Transverse colon (tissue), 4 donors: ENCODE measurements at regions not wholly inside any gene's neighbourhood (a gene's known extent, or its start where the extent isn't known, plus 50 kb on each side); places are given as distances from the start of the nearest gene placed in this dataset.
A peak's percentile ranks its signal among the peaks of the same experiment; 100 is the strongest.

ENCODE experiments used
- DNase-seq: peaks from one replicate; pipeline ENCODE4 v3.0.0-alpha.2; 2019
- H3K27ac ChIP-seq, 4 donors: fragments of 200-600 bp; sonication (generic); 2 replicates each; pipeline ENCODE4 v1.5.1; 2016 to 2018; ENCODE audit warnings: inconsistent platforms in 4 of 4
- H3K27me3 ChIP-seq: fragments of 200-600 bp; sonication (generic); 2 replicates; pipeline ENCODE4 v1.5.1; 2017; ENCODE audit warnings: inconsistent platforms
- H3K36me3 ChIP-seq, 4 donors: fragments of 200-600 bp; sonication (generic); 2 replicates each; pipeline ENCODE4 v1.5.1; 2017 to 2019; ENCODE audit warnings: inconsistent platforms in 4 of 4
- H3K4me1 ChIP-seq, 4 donors: fragments of 200-600 bp; sonication (generic); 2 replicates each; pipeline ENCODE4 v1.5.1; 2017 to 2020; ENCODE audit warnings: inconsistent platforms in 4 of 4
- H3K4me3 ChIP-seq, 4 donors: fragments of 200-600 bp; sonication (generic); 1 replicate in 1 of 4; 2 replicates in 3 of 4; pipeline versions ENCODE4 v1.5.1 to v1.6.1; 2017 to 2019; ENCODE audit warnings: inconsistent platforms in 4 of 4
- H3K9me3 ChIP-seq, 2 donors: fragments of 200-600 bp; sonication (generic); 2 replicates each; pipeline ENCODE4 v1.5.1; 2017 to 2019; ENCODE audit warnings: inconsistent platforms in 2 of 2
- CTCF ChIP-seq, 5 experiments: fragments of 200-600 bp in 3 of 5; fragments of 450-650 bp in 2 of 5; sonication (generic) in 3 of 5; IDR thresholded peaks; 1 replicate in 2 of 5; 2 replicates in 3 of 5; pipeline ENCODE4 v1.5.1; 2016 to 2017; ENCODE audit warnings: antibody characterized with exemption in 5 of 5, inconsistent platforms in 3 of 5, mild to moderate bottlenecking in 2 of 5, moderate library complexity in 1 of 5
- EP300 ChIP-seq: sonication (generic); formaldehyde crosslinking; IDR thresholded peaks from one replicate; pipeline ENCODE4 v1.6.1; 2017; ENCODE audit warnings: antibody characterized with exemption, low read depth
- POLR2A ChIP-seq: fragments of 450-650 bp; IDR thresholded peaks from one replicate; pipeline ENCODE4 v1.6.1; 2016; ENCODE audit warnings: antibody characterized with exemption, mild to moderate bottlenecking, moderate library complexity
- POLR2AphosphoS5 ChIP-seq, 3 donors: sonication (generic); formaldehyde crosslinking; IDR thresholded peaks; one replicate each; pipeline ENCODE4 v1.6.1; 2016; ENCODE audit warnings: antibody characterized with exemption in 3 of 3
- WGBS, 2 donors: methylation state at CpG; one replicate each; pipeline ENCODE4 v1.1.5; 2018; ENCODE audit warnings: low coverage in 1 of 2; 5-methylcytosine and 5-hydroxymethylcytosine counted together
- in situ Hi-C, 4 donors: fragments of 200-750 bp; cut with MboI; loops; one replicate each; pipeline versions ENCODE4 v1.15.0 to v1.15.1; 2017; ENCODE audit warnings: low sequenced_read_pairs in 3 of 4, low pct_ligation_motif_present in 1 of 4, low pct_unique_long_range_greater_than_20kb in 1 of 4
- intact Hi-C: fragments of 100-400 bp; cut with DNase I; formaldehyde crosslinking; loops from one replicate; pipeline ENCODE4 v1.15.1; 2023; ENCODE audit warnings: low total_unique reads

- TF ChIP-seq CTCF (IDR thresholded peaks at IDR 0.05) (no peak), POLR2A (no peak), POLR2AphosphoS5 (IDR thresholded peaks at IDR 0.05) (no peak), EP300 (no peak)
- 60 to 62% methylated on average over 1 to 4 of the region's 4 CpGs for WGBS, 2 donors
Observed at GRCh38 chr10:83995738-83996331, 143.5 kb upstream of the GHITM start.

GRCh38 chr10:84004221-84004620, 135.1 kb upstream of the GHITM start:
- TF ChIP-seq POLR2AphosphoS5 (IDR thresholded peaks at IDR 0.05): peak in 2 of 3 donors; percentile 17 to 69
- TF ChIP-seq POLR2A: no peak
- TF ChIP-seq EP300: no peak
- intact Hi-C loops (no loop called here), in situ Hi-C loops (no loop called here)
- H3K27me3 ChIP-seq: peaks cover 5% of the 10 kb centered on the region
- H3K4me3 ChIP-seq: no peak overlapping the region
- peak; percentile 49 for DNase-seq
- H3K9me3 ChIP-seq: no peaks in the 10 kb centered on the region
- H3K4me1 ChIP-seq: peaks cover 0 to 11% (median 4%) of the 10 kb centered on the region in 4 donors
- WGBS, 2 donors: 59% methylated on average over 2 of the region's 2 CpGs; no CpG with 5 or more reads in 1 of the 2 donors
- H3K36me3 ChIP-seq: no peaks in the 10 kb centered on the region
- H3K27ac ChIP-seq: peak overlapping the region; percentile 12 to 41 (median 27)

More at GRCh38 chr10:83995738-83996331, 143.5 kb upstream of the GHITM start:
- intact Hi-C loops (no loop called here), in situ Hi-C loops (no loop called here)
- Histone ChIP-seq H3K4me3 (no peak overlapping the region), H3K27me3 (no peaks in the 10 kb centered on the region), H3K4me1 (peaks cover 0 to 6% (median 0%) of the 10 kb centered on the region in 4 donors), H3K36me3 (no peaks in the 10 kb centered on the region), H3K27ac (no peak overlapping the region), H3K9me3 (no peaks in the 10 kb centered on the region)
- DNase-seq: no peak

- peaks cover 7% of the 10 kb centered on the region for H3K27me3 ChIP-seq
- H3K9me3 ChIP-seq: no peaks in the 10 kb centered on the region
- WGBS, 2 donors: 54 to 73% methylated on average over 3 of the region's 3 CpGs
- intact Hi-C loops (no loop called here), in situ Hi-C loops (no loop called here)
- no peaks in the 10 kb centered on the region for H3K36me3 ChIP-seq
- no peak for DNase-seq
- peak overlapping the region in 1 of 4 donors; percentile 22 for H3K27ac ChIP-seq
- H3K4me3 ChIP-seq: no peak overlapping the region
- TF ChIP-seq POLR2A (no peak), POLR2AphosphoS5 (IDR thresholded peaks at IDR 0.05) (no peak), EP300 (no peak), CTCF (IDR thresholded peaks at IDR 0.05) (no peak)
- peaks cover 0 to 11% (median 4%) of the 10 kb centered on the region in 4 donors for H3K4me1 ChIP-seq
Observed at GRCh38 chr10:84005403-84005802, 133.9 kb upstream of the GHITM start.

GRCh38 chr10:84007482-84007881, 131.8 kb upstream of the GHITM start:
- Histone ChIP-seq H3K4me1 (peaks cover 0 to 11% (median 4%) of the 10 kb centered on the region in 4 donors), H3K9me3 (no peaks in the 10 kb centered on the region), H3K27me3 (peaks cover 7% of the 10 kb centered on the region), H3K27ac (no peak overlapping the region), H3K4me3 (no peak overlapping the region), H3K36me3 (no peaks in the 10 kb centered on the region)
- TF ChIP-seq POLR2AphosphoS5 (IDR thresholded peaks at IDR 0.05): no peak
- no peak for TF ChIP-seq POLR2A
- no peak for DNase-seq
- in situ Hi-C loops (no loop called here), intact Hi-C loops (no loop called here)
- WGBS, 2 donors: 87 to 89% methylated on average over 5 of the region's 5 CpGs

- H3K27ac ChIP-seq: no peak overlapping the region
- H3K4me1 ChIP-seq: peaks cover 0 to 11% (median 4%) of the 10 kb centered on the region in 4 donors
- TF ChIP-seq POLR2A (no peak), CTCF (IDR thresholded peaks at IDR 0.05) (peak; percentile 46 to 76 (median 67))
- peaks cover 7% of the 10 kb centered on the region for H3K27me3 ChIP-seq
- H3K9me3 ChIP-seq: no peaks in the 10 kb centered on the region
- DNase-seq: peak; percentile 41
- no peak overlapping the region for H3K4me3 ChIP-seq
- intact Hi-C loops (no loop called here), in situ Hi-C loops (no loop called here)
- WGBS, 2 donors: 33 to 44% methylated on average over 2 to 3 of the region's 3 CpGs
- H3K36me3 ChIP-seq: no peaks in the 10 kb centered on the region
Observed at GRCh38 chr10:84008878-84009277, 130.4 kb upstream of the GHITM start.
